ENCODE measurements at regions not wholly inside any gene's neighbourhood (a gene's known extent, or its start where the extent isn't known, plus 50 kb on each side); places are given as distances from the start of the nearest gene placed in this dataset.

DNA sequence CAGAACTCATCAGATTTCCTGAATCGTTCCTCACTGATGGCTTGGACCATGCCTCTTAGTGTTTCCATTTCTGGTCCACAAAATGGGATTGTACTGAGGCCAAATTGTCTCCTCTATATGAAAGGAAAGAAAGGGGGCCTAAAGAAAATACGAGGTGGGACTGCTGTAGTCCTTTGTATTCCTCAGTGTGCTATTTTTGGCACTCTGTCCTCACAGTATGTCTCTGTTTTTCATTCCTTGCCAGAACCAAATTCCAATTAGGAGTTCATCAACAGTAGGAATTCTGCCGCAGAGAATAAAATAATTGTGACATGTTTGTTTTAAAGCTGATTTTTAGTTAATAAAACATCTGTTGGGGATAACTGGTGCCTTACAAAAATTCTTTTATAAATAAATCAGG lies 515.7 kb downstream of the SMARCA1 start:
- no peaks in the 10 kb centered on the region for H3K27me3 ChIP-seq (ENCODE audit: insufficient read depth, low read depth, low read length)
- H3K27ac ChIP-seq (ENCODE audit: low read length), result no peak overlapping the region
- H3K79me2 ChIP-seq (replicated peaks; ENCODE audit: insufficient read depth, low read length), result no peaks in the 10 kb centered on the region
- no peak overlapping the region for H3K9ac ChIP-seq (ENCODE audit: low read length)
- no peak overlapping the region for H3K4me2 ChIP-seq (ENCODE audit: low read length)
- TF ChIP-seq MXI1 (conservative IDR thresholded peaks at IDR 0.05; ENCODE audit: poor library complexity, severe bottlenecking), result no peak
- no peak for TF ChIP-seq POLR2AphosphoS5 (IDR thresholded peaks at IDR 0.05)
- no peak for TF ChIP-seq EZH2 (IDR thresholded peaks at IDR 0.05; ENCODE audit: borderline replicate concordance, insufficient read depth, low read length, poor library complexity, severe bottlenecking)
- no peak for TF ChIP-seq EP300 (conservative IDR thresholded peaks at IDR 0.05; ENCODE audit: poor library complexity, severe bottlenecking)
- TF ChIP-seq TAF1 (IDR thresholded peaks at IDR 0.05; ENCODE audit: low read depth), result no peak
- TF ChIP-seq RAD21 (conservative IDR thresholded peaks at IDR 0.05), result no peak
- TF ChIP-seq, protein P1, sequence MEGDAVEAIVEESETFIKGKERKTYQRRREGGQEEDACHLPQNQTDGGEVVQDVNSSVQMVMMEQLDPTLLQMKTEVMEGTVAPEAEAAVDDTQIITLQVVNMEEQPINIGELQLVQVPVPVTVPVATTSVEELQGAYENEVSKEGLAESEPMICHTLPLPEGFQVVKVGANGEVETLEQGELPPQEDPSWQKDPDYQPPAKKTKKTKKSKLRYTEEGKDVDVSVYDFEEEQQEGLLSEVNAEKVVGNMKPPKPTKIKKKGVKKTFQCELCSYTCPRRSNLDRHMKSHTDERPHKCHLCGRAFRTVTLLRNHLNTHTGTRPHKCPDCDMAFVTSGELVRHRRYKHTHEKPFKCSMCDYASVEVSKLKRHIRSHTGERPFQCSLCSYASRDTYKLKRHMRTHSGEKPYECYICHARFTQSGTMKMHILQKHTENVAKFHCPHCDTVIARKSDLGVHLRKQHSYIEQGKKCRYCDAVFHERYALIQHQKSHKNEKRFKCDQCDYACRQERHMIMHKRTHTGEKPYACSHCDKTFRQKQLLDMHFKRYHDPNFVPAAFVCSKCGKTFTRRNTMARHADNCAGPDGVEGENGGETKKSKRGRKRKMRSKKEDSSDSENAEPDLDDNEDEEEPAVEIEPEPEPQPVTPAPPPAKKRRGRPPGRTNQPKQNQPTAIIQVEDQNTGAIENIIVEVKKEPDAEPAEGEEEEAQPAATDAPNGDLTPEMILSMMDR (IDR thresholded peaks at IDR 0.05; ENCODE audit: poor library complexity, severe bottlenecking), result no peak
- TF ChIP-seq SMC3 (conservative IDR thresholded peaks at IDR 0.05; ENCODE audit: poor library complexity), result no peak
- TF ChIP-seq REST (IDR thresholded peaks at IDR 0.05; ENCODE audit: borderline replicate concordance), result no peak
- no peaks in the 10 kb centered on the region for H4K20me1 ChIP-seq (ENCODE audit: insufficient read depth)
- H2AFZ ChIP-seq (ENCODE audit: low read depth, low read length), result no peak overlapping the region
- no peaks in the 10 kb centered on the region for H3K9me3 ChIP-seq (ENCODE audit: low read length)
- H3K4me3 ChIP-seq (ENCODE audit: low read length), result no peak overlapping the region
- no peaks in the 10 kb centered on the region for H3K36me3 ChIP-seq (ENCODE audit: insufficient read depth, low read length)
- no peaks in the 10 kb centered on the region for H3F3A ChIP-seq (ENCODE audit: insufficient read depth, low read length, poor library complexity, severe bottlenecking)
- no peaks in the 10 kb centered on the region for H3K9me2 ChIP-seq (ENCODE audit: insufficient read depth, low read length)

GRCh38 chrX:129006491-129006890 lies 516.8 kb downstream of the SMARCA1 start:
- no peaks in the 10 kb centered on the region for H3K27me3 ChIP-seq (ENCODE audit: insufficient read depth, low read depth, low read length)
- H3K4me2 ChIP-seq (ENCODE audit: low read length), result no peak overlapping the region
- H3K36me3 ChIP-seq (ENCODE audit: insufficient read depth, low read length), result no peaks in the 10 kb centered on the region
- H3K27ac ChIP-seq (ENCODE audit: low read length), result no peak overlapping the region
- H4K20me1 ChIP-seq (ENCODE audit: insufficient read depth), result no peaks in the 10 kb centered on the region
- no peaks in the 10 kb centered on the region for H3K9me3 ChIP-seq (ENCODE audit: low read length)
- no peaks in the 10 kb centered on the region for H3F3A ChIP-seq (ENCODE audit: insufficient read depth, low read length, poor library complexity, severe bottlenecking)
- no peak overlapping the region for H2AFZ ChIP-seq (ENCODE audit: low read depth, low read length)
- no peak overlapping the region for H3K9ac ChIP-seq (ENCODE audit: low read length)
- no peaks in the 10 kb centered on the region for H3K79me2 ChIP-seq (replicated peaks; ENCODE audit: insufficient read depth, low read length)
- H3K9me2 ChIP-seq (ENCODE audit: insufficient read depth, low read length), result no peaks in the 10 kb centered on the region
- TF ChIP-seq RAD21 (conservative IDR thresholded peaks at IDR 0.05) (no peak), MXI1 (conservative IDR thresholded peaks at IDR 0.05; ENCODE audit: poor library complexity, severe bottlenecking) (no peak), POLR2AphosphoS5 (IDR thresholded peaks at IDR 0.05) (no peak)
- TF ChIP-seq, protein P1 (IDR thresholded peaks at IDR 0.05; ENCODE audit: poor library complexity, severe bottlenecking), result no peak
- no peak overlapping the region for H3K4me3 ChIP-seq (ENCODE audit: low read length)
